ENCODE measurements at regions not wholly inside any gene's neighbourhood (a gene's known extent, or its start where the extent isn't known, plus 50 kb on each side); places are given as distances from the start of the nearest gene placed in this dataset.

GRCh38 chr1:239322369-239322768 lies 64.0 kb upstream of the CHRM3 start:
- H3K4me1 ChIP-seq (ENCODE audit: control insufficient read depth, insufficient read depth, low read length), result no peaks in the 10 kb centered on the region
- H3K9ac ChIP-seq (ENCODE audit: low read length), result no peak overlapping the region
- H3K27ac ChIP-seq (ENCODE audit: low read depth, low read length), result no peak overlapping the region
- H3K27me3 ChIP-seq (ENCODE audit: control insufficient read depth, insufficient read depth, low read length), result no peaks in the 10 kb centered on the region
- H3K9me3 ChIP-seq (ENCODE audit: control insufficient read depth, insufficient read depth, low read depth, low read length), result no peaks in the 10 kb centered on the region
- H3K4me3 ChIP-seq (ENCODE audit: low read depth, low read length), result no peak overlapping the region
- H3K36me3 ChIP-seq (ENCODE audit: control insufficient read depth, insufficient read depth, low read length), result no peaks in the 10 kb centered on the region

GRCh38 chr1:239321877-239322276 lies 64.5 kb upstream of the CHRM3 start:
- no peaks in the 10 kb centered on the region for H3K27me3 ChIP-seq (ENCODE audit: control insufficient read depth, insufficient read depth, low read length)
- H3K4me3 ChIP-seq (ENCODE audit: low read depth, low read length), result no peak overlapping the region
- H3K9ac ChIP-seq (ENCODE audit: low read length), result no peak overlapping the region
- H3K27ac ChIP-seq (ENCODE audit: low read depth, low read length), result no peak overlapping the region
- no peaks in the 10 kb centered on the region for H3K4me1 ChIP-seq (ENCODE audit: control insufficient read depth, insufficient read depth, low read length)
- H3K9me3 ChIP-seq (ENCODE audit: control insufficient read depth, insufficient read depth, low read depth, low read length), result no peaks in the 10 kb centered on the region
- H3K36me3 ChIP-seq (ENCODE audit: control insufficient read depth, insufficient read depth, low read length), result no peaks in the 10 kb centered on the region

- Histone ChIP-seq H3K4me3 (ENCODE audit: low read depth, low read length) (no peak overlapping the region), H3K4me1 (ENCODE audit: control insufficient read depth, insufficient read depth, low read length) (no peaks in the 10 kb centered on the region), H3K36me3 (ENCODE audit: control insufficient read depth, insufficient read depth, low read length) (no peaks in the 10 kb centered on the region), H3K9ac (ENCODE audit: low read length) (no peak overlapping the region), H3K9me3 (ENCODE audit: control insufficient read depth, insufficient read depth, low read depth, low read length) (no peaks in the 10 kb centered on the region), H3K27ac (ENCODE audit: low read depth, low read length) (no peak overlapping the region), H3K27me3 (ENCODE audit: control insufficient read depth, insufficient read depth, low read length) (no peaks in the 10 kb centered on the region)
Observed at GRCh38 chr1:239317948-239318347, 68.4 kb upstream of the CHRM3 start.

DNA sequence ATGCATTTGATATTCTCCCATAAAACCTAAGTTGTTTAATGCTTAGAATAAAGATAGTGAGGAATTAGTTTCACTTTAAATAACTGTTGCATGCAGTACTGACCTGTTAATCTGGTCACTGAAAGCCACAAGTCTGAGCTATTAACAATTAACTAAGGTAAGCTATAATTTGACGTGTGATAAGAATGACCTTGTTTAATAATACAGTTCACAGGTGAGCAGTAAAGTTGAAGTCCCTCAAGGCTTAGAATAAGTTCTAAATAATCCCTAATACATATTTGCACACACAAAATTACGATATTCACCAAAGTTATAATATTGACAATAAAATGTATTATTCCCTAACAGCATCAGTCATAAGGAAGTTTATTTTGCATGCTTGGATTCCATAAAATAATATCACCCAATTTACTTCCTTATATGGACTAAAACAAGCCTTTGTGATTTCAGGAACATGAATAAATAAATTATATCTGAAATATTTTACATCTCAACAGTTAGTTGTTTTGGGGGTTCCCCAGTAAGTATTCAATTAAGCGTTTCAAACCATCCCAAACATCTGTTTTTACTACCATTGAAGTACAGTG lies 70.6 kb upstream of the CHRM3 start:
- no peak overlapping the region for H3K4me3 ChIP-seq (ENCODE audit: low read depth, low read length)
- H3K27me3 ChIP-seq (ENCODE audit: control insufficient read depth, insufficient read depth, low read length), result no peaks in the 10 kb centered on the region
- no peaks in the 10 kb centered on the region for H3K4me1 ChIP-seq (ENCODE audit: control insufficient read depth, insufficient read depth, low read length)
- H3K9ac ChIP-seq (ENCODE audit: low read length), result no peak overlapping the region
- no peaks in the 10 kb centered on the region for H3K9me3 ChIP-seq (ENCODE audit: control insufficient read depth, insufficient read depth, low read depth, low read length)
- H3K36me3 ChIP-seq (ENCODE audit: control insufficient read depth, insufficient read depth, low read length), result no peaks in the 10 kb centered on the region
- no peak overlapping the region for H3K27ac ChIP-seq (ENCODE audit: low read depth, low read length)

DNA sequence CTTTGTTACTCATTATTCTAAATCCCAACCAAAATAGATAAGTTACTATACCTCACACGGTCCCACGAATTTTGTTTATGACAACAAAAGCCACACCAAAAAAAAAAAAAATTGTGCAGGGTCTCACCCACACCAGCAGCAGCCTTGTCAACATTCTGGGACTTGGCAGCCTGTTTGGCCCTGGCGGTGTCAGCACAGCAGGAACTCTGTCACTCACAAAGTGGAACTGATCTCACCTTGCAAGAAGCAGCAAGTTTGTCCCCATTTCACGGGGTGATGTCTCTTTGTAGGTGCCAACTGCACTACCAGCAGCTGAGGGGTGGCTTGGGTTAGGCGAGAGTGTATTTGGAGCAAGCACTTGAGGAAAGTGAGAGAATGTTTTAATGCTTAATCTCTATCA lies 75.0 kb upstream of the CHRM3 start:
- Histone ChIP-seq H3K9ac (ENCODE audit: low read length) (no peak overlapping the region), H3K36me3 (ENCODE audit: control insufficient read depth, insufficient read depth, low read length) (no peaks in the 10 kb centered on the region), H3K27me3 (ENCODE audit: control insufficient read depth, insufficient read depth, low read length) (no peaks in the 10 kb centered on the region), H3K27ac (ENCODE audit: low read depth, low read length) (no peak overlapping the region), H3K9me3 (ENCODE audit: control insufficient read depth, insufficient read depth, low read depth, low read length) (no peaks in the 10 kb centered on the region), H3K4me1 (ENCODE audit: control insufficient read depth, insufficient read depth, low read length) (0 out of 2 replicates have a peak, but pooled peaks cover 3% of the 10 kb centered on the region), H3K4me3 (ENCODE audit: low read depth, low read length) (no peak overlapping the region)

DNA sequence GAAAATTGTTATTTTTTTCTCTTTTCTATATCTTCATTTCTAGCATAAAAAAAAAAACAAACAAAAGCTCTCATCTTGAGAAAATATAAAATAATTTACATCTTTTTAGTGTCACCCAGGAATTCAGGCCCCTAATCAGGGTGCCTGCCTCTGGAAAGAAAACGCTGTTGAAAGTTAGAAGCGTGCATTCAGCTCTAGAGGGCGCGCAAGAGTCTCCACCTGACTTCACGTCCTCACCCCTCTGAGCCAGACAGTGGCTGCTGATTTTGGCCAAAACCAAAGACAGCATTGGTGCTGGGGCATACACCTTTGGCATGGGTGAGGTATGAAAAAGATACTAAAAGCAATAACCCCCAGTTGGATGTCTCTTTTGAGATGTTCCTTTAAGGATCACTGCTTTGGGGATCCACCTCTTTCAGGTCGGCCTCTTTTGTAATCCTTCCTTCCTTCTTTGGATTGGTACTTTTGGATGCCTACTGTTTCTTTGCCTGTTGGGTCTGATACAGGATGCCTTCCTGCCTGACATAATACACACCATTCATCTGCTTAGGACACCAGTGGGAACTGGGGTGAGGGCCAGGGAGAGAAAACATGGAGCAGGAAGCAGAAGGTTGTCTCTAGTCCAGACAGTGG lies 77.6 kb upstream of the CHRM3 start:
- Histone ChIP-seq H3K27ac (ENCODE audit: low read depth, low read length) (no peak overlapping the region), H3K9me3 (ENCODE audit: control insufficient read depth, insufficient read depth, low read depth, low read length) (no peaks in the 10 kb centered on the region), H3K27me3 (ENCODE audit: control insufficient read depth, insufficient read depth, low read length) (no peaks in the 10 kb centered on the region)

GRCh38 chr1:239307886-239308285 lies 78.5 kb upstream of the CHRM3 start:
- Histone ChIP-seq H3K27me3 (ENCODE audit: control insufficient read depth, insufficient read depth, low read length) (no peaks in the 10 kb centered on the region), H3K36me3 (ENCODE audit: control insufficient read depth, insufficient read depth, low read length) (no peaks in the 10 kb centered on the region), H3K27ac (ENCODE audit: low read depth, low read length) (no peak overlapping the region), H3K9ac (ENCODE audit: low read length) (no peak overlapping the region), H3K9me3 (ENCODE audit: control insufficient read depth, insufficient read depth, low read depth, low read length) (no peaks in the 10 kb centered on the region), H3K4me1 (ENCODE audit: control insufficient read depth, insufficient read depth, low read length) (0 out of 2 replicates have a peak, but pooled peaks cover 3% of the 10 kb centered on the region), H3K4me3 (ENCODE audit: low read depth, low read length) (no peak overlapping the region)

More for the DNA sequence above, 77.6 kb upstream of the CHRM3 start:
- Histone ChIP-seq H3K36me3 (ENCODE audit: control insufficient read depth, insufficient read depth, low read length) (no peaks in the 10 kb centered on the region), H3K9ac (ENCODE audit: low read length) (no peak overlapping the region), H3K4me3 (ENCODE audit: low read depth, low read length) (no peak overlapping the region), H3K4me1 (ENCODE audit: control insufficient read depth, insufficient read depth, low read length) (0 out of 2 replicates have a peak, but pooled peaks cover 3% of the 10 kb centered on the region)

- Histone ChIP-seq H3K27me3 (ENCODE audit: control insufficient read depth, insufficient read depth, low read length) (no peaks in the 10 kb centered on the region), H3K4me3 (ENCODE audit: low read depth, low read length) (no peak overlapping the region), H3K9me3 (ENCODE audit: control insufficient read depth, insufficient read depth, low read depth, low read length) (no peaks in the 10 kb centered on the region), H3K36me3 (ENCODE audit: control insufficient read depth, insufficient read depth, low read length) (no peaks in the 10 kb centered on the region), H3K9ac (ENCODE audit: low read length) (no peak overlapping the region), H3K4me1 (ENCODE audit: control insufficient read depth, insufficient read depth, low read length) (0 out of 2 replicates have a peak, but pooled peaks cover 3% of the 10 kb centered on the region), H3K27ac (ENCODE audit: low read depth, low read length) (no peak overlapping the region)
Observed at GRCh38 chr1:239306426-239306825, 79.9 kb upstream of the CHRM3 start.

- Histone ChIP-seq H3K36me3 (ENCODE audit: control insufficient read depth, insufficient read depth, low read length) (no peaks in the 10 kb centered on the region), H3K4me1 (ENCODE audit: control insufficient read depth, insufficient read depth, low read length) (no peaks in the 10 kb centered on the region), H3K27ac (ENCODE audit: low read depth, low read length) (no peak overlapping the region), H3K9ac (ENCODE audit: low read length) (no peak overlapping the region), H3K27me3 (ENCODE audit: control insufficient read depth, insufficient read depth, low read length) (no peaks in the 10 kb centered on the region), H3K9me3 (ENCODE audit: control insufficient read depth, insufficient read depth, low read depth, low read length) (no peaks in the 10 kb centered on the region), H3K4me3 (ENCODE audit: low read depth, low read length) (no peak overlapping the region)
Observed at GRCh38 chr1:239303289-239303688, 83.1 kb upstream of the CHRM3 start.

GRCh38 chr1:239302696-239303095 lies 83.7 kb upstream of the CHRM3 start:
- Histone ChIP-seq H3K9ac (ENCODE audit: low read length) (no peak overlapping the region), H3K4me1 (ENCODE audit: control insufficient read depth, insufficient read depth, low read length) (no peaks in the 10 kb centered on the region), H3K27ac (ENCODE audit: low read depth, low read length) (no peak overlapping the region), H3K36me3 (ENCODE audit: control insufficient read depth, insufficient read depth, low read length) (no peaks in the 10 kb centered on the region), H3K27me3 (ENCODE audit: control insufficient read depth, insufficient read depth, low read length) (no peaks in the 10 kb centered on the region), H3K4me3 (ENCODE audit: low read depth, low read length) (no peak overlapping the region), H3K9me3 (ENCODE audit: control insufficient read depth, insufficient read depth, low read depth, low read length) (no peaks in the 10 kb centered on the region)

DNA sequence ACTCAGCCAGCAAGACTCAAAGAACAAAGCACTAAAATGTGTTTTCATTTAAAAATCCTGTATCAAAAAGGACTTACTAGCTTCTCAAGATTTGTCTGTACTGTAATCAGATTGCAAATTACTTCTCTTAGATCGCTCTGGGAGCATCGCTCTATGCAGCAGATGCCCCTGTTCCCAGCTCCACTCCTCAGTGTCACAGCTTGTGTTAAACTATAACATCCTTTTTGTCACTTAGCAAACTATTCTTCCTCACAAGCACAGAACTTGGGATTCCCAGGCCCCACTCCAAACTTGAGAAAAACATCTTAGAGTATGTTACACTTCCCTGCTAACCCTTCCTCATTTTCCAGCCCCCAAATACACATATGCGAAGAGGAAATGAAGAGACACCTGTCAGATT lies 85.1 kb upstream of the CHRM3 start:
- no peaks in the 10 kb centered on the region for H3K4me1 ChIP-seq (ENCODE audit: control insufficient read depth, insufficient read depth, low read length)
- H3K4me3 ChIP-seq (ENCODE audit: low read depth, low read length), result no peak overlapping the region
- H3K9me3 ChIP-seq (ENCODE audit: control insufficient read depth, insufficient read depth, low read depth, low read length), result no peaks in the 10 kb centered on the region
- H3K36me3 ChIP-seq (ENCODE audit: control insufficient read depth, insufficient read depth, low read length), result no peaks in the 10 kb centered on the region
- H3K27me3 ChIP-seq (ENCODE audit: control insufficient read depth, insufficient read depth, low read length), result no peaks in the 10 kb centered on the region
- H3K9ac ChIP-seq (ENCODE audit: low read length), result no peak overlapping the region
- H3K27ac ChIP-seq (ENCODE audit: low read depth, low read length), result no peak overlapping the region

All from HUES6 (cell line).